ENCODE measurements at regions not wholly inside any gene's neighbourhood (a gene's known extent, or its start where the extent isn't known, plus 50 kb on each side); places are given as distances from the start of the nearest gene placed in this dataset.

- ChIA-PET CTCF (no interaction called here), POLR2A (no interaction called here)
- H3K4me3 ChIP-seq (ENCODE audit: low read depth, low read length) = no peak overlapping the region
- DNase-seq (ENCODE audit: low read depth, low spot score) = no peak
- TF ChIP-seq CTCF (IDR thresholded peaks at IDR 0.05; ENCODE audit: insufficient read depth, low read length, missing control alignments) = no peak
Observed at GRCh38 chr18:67183398-67183797, 333.1 kb downstream of the DSEL start.

- POLR2A ChIA-PET = no interaction called here
- H3K4me3 ChIP-seq (ENCODE audit: low read depth, low read length) = no peak overlapping the region
- TF ChIP-seq CTCF (IDR thresholded peaks at IDR 0.05; ENCODE audit: insufficient read depth, low read length, missing control alignments) = no peak
- no peak for DNase-seq (ENCODE audit: low read depth, low spot score)
- CTCF ChIA-PET = no interaction called here
Observed at GRCh38 chr18:67179726-67180125, 336.8 kb downstream of the DSEL start.

- ChIA-PET POLR2A (no interaction called here), CTCF (no interaction called here)
- TF ChIP-seq CTCF (IDR thresholded peaks at IDR 0.05; ENCODE audit: insufficient read depth, low read length, missing control alignments) = no peak
Observed at GRCh38 chr18:67159662-67160061, 356.9 kb downstream of the DSEL start.

GRCh38 chr18:67154979-67155378 lies 361.5 kb downstream of the DSEL start:
- no peak for TF ChIP-seq CTCF (IDR thresholded peaks at IDR 0.05; ENCODE audit: insufficient read depth, low read length, missing control alignments)
- POLR2A ChIA-PET = no interaction called here
- no peak overlapping the region for H3K4me3 ChIP-seq (ENCODE audit: low read depth, low read length)
- CTCF ChIA-PET = no interaction called here
- DNase-seq (ENCODE audit: low read depth, low spot score) = no peak

More at GRCh38 chr18:67159662-67160061, 356.9 kb downstream of the DSEL start:
- no peak for DNase-seq (ENCODE audit: low read depth, low spot score)
- H3K4me3 ChIP-seq (ENCODE audit: low read depth, low read length) = no peak overlapping the region

GRCh38 chr18:67151366-67151765 lies 365.2 kb downstream of the DSEL start:
- CTCF ChIA-PET = no interaction called here
- POLR2A ChIA-PET = no interaction called here
- no peak for DNase-seq (ENCODE audit: low read depth, low spot score)
- no peak overlapping the region for H3K4me3 ChIP-seq (ENCODE audit: low read depth, low read length)
- no peak for TF ChIP-seq CTCF (IDR thresholded peaks at IDR 0.05; ENCODE audit: insufficient read depth, low read length, missing control alignments)

GRCh38 chr18:67145586-67146292 lies 370.8 kb downstream of the DSEL start:
- TF ChIP-seq CTCF (IDR thresholded peaks at IDR 0.05; ENCODE audit: insufficient read depth, low read length, missing control alignments) = no peak
- H3K4me3 ChIP-seq (ENCODE audit: low read depth, low read length) = no peak overlapping the region
- ChIA-PET POLR2A (no interaction called here), CTCF (interaction anchor here (1.6 kb wide), 1 partner anchor 41 kb away, joined by 5 read pairs; no protein-coding TSS in a partner anchor)
- DNase-seq (ENCODE audit: low read depth, low spot score) = no peak
